NCI-H146 treated with DMSO at 0.1 percent for 48 hours (cell line): ENCODE measurements at regions not wholly inside any gene's neighbourhood (a gene's known extent, or its start where the extent isn't known, plus 50 kb on each side); places are given as distances from the start of the nearest gene placed in this dataset.
"Not testable (repeated sequence)": the region's sequence is repeated elsewhere in the genome, so short reads cannot be mapped to it uniquely, and the experiment has no call there.

Source experiments
- DNase-seq: peaks from one replicate; lab custom pipeline; 2025; ENCODE audit not compliant: unreplicated experiment; lab: John Stamatoyannopoulos, UW

DNA sequence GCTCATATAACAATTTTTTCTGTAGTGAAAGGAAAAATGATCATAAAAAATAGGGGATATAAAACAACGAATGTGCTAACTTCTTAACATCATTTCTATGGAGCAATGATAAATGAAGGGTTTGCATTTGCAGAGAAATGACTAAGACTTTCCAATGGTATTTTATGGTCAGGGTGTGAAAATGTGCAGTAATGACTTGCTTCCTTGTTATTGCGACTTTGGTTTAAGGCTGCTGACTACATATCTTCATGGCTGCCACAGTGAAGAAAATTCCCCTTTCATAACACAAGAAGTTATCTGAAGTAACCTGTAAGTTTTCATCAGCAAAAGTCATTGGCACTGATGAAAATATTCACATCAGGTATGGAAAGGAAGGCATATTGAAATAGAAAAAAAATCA lies 166.1 kb upstream of the NRG3 start:
- DNase-seq, result no peak

DNA sequence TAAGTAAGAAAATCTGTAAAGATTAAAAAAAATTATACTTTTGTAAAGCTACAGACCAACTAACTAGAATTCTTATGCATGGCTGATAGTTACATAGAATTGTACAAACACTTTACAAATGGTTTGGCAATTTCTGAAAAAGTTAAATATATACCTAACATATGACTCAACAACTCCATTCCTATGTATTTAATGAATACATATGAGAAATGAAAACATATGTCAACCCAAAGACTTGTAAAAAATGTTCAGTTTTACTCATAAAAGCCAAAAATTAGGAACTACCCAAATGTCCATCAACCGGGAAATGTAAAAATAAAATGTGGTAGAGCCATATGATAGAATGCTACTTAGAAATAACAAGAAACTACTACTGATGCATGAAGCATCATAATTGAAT lies 152.6 kb upstream of the NRG3 start:
- DNase-seq, result no peak

DNA sequence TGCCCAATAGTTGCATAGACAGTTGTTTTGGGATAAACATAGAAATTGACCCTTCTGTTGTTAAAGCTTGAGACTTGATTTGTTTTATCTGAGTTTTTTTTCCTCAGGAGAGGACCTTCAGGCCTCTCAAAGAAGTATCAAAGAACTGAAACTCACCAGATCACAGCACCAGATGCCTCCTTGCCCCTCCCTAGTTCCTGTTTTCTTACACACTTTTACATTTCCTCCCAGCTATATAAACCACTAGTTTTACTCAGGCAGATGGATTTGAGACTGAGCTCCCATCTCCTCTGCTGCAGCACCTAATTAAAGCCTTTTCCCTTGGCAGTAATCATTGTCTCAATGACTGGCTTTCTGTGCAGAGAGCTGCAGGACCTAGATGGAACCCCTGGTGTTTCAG lies 150.6 kb upstream of the NRG3 start:
- no peak for DNase-seq

DNA sequence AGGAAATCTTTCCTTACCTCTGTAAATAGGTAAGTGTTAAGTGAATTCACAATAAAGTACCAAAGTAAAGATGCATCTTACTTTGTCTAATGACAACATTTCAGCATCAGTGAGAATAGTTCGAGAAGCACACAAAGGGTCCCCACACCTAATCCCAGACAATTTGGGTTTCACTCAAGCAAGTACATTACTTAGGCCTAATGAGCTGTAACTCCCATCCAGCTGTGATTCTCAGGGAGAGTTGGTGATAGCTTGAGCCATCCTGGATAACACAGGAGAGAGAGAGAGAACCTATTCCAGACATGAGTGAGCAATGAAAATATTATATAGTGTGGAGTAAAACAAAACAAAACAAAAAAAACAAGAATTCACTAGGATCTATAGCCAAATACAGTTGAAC lies 149.1 kb upstream of the NRG3 start:
- DNase-seq, result no peak

DNA sequence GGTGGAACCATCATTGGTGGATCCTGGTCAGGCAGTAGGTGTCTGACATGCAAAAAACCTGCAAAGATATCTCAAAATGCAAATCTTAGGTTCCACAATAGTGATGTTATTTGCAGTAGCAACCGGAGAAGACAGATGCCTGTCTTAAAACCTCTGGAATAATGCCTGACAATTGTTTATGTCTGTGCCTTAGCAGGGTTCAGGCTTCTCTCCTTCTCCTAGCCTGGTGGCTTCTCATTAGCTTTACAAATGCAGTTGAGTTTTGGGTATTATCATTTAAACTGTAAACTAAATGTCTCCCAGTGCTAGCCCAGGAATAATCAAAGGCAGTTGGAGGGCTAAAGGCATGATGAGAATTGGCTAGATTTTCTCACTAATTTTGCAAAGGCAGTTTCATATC lies 146.3 kb upstream of the NRG3 start:
- DNase-seq, result no peak

DNA sequence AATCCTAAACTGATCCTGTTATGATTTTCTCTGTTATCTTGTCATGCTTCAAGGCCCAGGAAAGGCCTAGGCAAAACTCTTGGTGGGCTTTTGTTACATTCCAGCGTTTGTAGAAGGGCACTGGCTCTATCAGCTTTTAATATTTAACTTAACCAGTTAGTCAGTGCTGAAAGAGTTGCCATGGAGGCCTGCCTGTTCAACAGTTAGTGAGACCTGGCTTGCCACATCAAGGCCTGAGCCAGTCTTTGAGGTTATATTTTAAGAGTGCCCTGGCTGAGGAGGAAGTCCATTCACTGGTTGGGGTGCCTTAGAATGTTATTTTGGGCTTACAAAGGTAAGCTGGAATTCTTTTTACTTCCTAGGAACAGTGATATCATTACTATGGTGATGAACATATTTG lies 144.1 kb upstream of the NRG3 start:
- no peak for DNase-seq

DNA sequence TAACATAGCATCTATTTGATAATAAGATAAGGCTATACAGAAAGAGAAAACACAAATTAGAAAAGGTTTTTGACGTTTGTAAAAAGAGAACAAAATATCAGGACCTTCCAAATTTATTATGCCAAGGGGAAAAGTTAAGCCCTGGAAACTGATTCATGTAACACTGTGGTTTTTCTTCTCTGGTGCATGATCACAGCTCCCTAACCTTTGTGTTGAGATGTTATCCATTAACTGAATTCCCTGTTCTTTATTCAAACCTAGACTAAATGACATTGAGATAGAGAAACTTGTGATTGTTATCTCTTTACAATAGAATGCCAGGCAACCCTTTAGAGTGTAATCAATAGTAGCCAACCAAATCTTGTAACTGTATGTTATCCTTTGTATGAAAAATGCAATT lies 141.5 kb upstream of the NRG3 start:
- DNase-seq, result no peak

DNA sequence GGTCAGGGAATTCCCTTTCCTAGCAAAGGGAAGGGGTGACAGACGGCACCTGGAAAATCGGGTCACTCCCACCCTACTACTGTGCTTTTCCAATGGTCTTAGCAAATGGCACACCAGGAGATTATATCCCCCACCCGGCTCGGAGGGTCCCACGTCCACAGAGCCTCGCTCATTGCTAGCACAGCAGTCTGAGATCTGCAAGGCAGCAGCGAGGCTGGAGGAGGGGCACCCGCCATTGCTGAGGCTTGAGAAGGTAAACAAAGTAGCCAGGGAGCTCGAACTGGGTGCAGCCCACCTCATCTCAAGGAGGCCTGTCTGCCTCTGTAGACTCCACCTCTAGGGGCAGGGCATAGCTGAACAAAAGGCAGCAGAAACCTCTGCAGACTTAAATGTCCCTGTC lies 139.8 kb upstream of the NRG3 start:
- not testable (repeated sequence) for DNase-seq

DNA sequence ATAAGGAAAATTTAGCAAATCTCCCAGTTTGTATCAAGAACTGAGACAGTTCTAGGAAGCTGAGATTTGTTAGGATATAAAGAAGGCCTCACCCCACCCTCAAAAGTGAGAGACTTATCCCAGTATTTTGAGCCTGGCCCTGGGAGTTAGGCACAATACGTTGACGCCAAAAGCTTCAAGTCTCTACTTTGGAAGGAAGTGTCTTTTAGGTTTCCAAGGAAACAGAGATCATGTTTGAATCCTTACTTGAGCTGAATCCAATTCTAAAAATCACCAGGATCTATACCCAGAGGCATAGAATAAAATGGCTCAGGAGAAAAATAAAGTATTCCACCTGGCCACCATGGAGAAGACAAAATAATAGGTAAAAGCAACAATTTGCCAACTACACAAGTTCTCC lies 115.9 kb upstream of the NRG3 start:
- no peak for DNase-seq

DNA sequence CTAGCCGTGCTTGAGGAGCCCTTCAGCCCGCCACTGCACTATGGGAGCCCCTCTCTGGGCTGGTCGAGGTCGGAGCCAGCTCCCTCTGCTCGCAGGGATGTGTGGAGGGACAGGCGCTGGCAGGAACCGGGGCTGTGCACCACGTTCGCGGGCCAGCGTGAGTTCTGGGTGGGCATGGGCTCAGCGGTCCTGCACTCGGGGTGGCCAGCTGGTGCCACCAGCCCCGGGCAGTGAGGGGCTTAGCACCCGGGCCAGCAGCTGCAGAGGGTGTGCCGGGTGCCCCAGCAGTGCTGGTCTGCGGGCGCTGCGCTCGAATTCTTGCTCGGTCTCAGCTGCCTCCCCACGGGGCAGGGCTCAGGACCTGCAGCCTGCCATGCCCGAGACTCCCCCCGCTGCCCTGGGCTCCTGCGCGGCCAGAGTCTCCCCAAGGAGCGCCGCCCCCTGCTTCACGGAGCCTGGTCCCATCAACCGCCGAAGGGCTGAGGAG lies 90.8 kb upstream of the NRG3 start:
- no peak for DNase-seq

DNA sequence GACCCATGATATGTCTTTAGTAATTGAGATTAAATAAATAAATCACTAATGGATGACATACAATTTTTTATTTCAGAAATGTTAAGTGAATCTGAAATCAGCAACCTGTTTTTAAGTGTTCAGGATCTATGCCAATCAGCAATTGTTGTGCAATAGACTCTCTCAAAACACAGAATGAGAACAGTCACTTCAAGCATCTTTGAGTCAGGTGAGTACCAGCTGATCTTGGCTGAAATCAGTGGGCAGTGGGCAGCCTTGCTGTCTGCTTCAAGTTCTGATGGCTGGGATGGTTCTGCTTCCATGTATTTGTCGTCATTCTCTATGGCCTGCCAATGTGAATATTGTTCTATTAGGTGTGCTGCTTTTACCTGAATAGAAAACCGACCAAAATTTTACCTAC lies 82.3 kb upstream of the NRG3 start:
- DNase-seq, result no peak

DNA sequence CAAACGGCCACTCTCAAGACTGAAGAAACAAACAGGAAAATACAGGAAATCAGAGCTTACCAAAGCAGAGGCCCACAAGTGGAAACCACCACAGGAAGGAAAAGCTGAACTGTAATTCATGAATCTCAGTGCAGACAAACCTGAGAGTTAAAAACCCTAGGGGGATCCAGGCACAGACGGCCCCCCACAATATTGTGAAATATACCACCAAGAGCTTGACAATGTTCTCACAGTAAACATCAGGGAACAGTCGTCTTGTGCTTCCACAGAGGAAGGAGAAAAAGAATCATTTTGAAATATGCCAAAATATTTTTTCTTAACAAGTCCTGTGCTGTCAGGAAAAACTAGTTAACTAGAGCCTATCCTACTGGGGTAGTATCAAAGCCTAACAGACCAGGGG lies 68.2 kb upstream of the NRG3 start:
- DNase-seq, result no peak

DNA sequence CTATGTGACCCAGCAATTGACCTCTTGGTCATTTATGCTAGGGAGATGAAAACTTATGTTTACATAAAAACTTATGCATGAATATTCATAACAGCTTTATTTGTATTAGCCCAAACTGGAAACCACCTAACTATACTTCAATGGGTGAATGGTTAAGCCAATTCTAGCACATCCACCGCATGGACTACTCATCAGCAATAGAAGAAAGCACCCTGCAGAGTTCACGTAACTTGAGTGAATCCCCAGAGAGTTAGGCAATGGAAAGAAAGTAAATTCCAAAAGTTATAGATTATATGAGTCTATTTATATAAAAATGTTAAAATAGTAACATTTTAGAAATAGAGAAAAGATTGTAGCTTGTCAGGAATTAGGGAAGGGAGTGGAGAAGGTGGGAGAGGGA lies 60.2 kb upstream of the NRG3 start:
- DNase-seq, result no peak

DNA sequence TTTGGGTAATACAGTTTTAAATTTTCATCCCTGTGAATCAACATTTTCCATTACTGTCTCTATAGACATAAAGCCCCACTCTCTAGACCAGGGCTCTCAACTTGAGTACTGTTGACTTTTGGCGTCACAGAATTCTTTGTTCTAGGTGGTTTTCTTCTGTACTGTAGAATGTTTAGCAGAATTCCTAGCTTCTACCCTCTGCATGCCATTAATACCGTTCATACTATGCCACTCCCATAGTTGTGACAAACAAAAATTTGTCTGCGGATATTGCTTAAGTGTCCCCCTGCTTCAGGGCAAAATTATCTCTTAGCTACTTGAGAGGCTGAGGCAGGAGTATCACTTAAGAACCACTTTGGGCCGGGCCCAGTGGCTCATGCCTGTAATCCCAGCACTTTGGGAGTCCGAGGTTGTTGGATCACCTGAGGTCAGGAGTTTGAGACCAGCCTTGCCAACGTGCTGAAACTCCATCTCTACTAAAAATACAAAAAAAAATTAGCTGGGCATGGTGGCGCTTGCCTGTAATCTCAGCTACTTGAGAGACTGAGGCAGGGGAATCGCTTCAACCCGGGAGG lies 57.3 kb upstream of the NRG3 start:
- no peak for DNase-seq

DNA sequence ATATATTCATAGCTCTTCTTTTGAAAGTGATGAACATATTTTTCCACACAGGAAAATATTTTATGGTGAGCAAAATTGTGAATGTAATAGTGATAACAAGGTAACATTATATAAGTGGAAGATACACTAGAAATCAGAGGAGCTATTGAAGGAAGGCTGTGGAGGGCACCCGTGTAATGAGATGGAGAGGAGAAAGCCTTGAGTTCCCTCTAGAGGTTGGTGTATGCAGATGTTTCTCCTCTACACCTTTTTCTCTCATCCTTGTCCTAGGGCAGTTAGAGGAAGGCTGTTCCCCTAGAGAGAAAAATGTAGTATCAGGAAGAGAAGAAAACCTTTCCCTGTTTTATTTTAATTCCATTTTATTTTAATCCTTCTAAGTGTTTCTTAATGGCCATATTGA lies 54.6 kb upstream of the NRG3 start:
- no peak for DNase-seq
